GM21360 (cell line): ENCODE measurements at regions not wholly inside any gene's neighbourhood (a gene's known extent, or its start where the extent isn't known, plus 50 kb on each side); places are given as distances from the start of the nearest gene placed in this dataset.
"Not testable (repeated sequence)": the region's sequence is repeated elsewhere in the genome, so short reads cannot be mapped to it uniquely, and the experiment has no call there.

Experiments used
- ATAC-seq: cut with Tn5 transposase; IDR thresholded peaks from one replicate; pipeline ENCODE4 v1.9.1; 2021; ENCODE audit warnings: mild to moderate bottlenecking, moderate library complexity; ENCODE audit not compliant: unreplicated experiment

- ATAC-seq, result no peak
These were observed 169.3 kb upstream of the BET1 start for GRCh38 chr7:94173436-94173835.

GRCh38 chr7:94174375-94174774 is 170.2 kb upstream of the BET1 start:
- no peak for ATAC-seq

DNA sequence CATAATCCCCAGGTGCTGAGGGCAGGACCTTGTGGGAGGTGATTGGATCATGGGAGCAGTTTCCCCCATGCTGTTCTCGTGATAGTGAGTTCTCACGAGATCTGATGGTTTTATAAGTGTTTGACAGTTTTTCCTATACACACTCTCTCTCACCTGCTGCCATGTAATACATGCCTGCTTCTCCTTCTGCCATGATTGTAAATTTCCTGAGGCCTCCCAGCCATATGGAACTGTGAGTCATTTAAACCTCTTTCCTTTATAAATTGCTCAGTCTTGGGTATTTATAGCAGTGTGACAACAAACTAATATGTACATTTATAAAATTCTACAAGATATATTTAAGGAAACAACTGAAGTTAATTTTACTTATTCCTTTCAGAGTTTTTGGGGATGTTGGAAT is 170.8 kb upstream of the BET1 start:
- no peak for ATAC-seq

GRCh38 chr7:94176694-94177200 is 172.6 kb upstream of the BET1 start:
- no peak for ATAC-seq

DNA sequence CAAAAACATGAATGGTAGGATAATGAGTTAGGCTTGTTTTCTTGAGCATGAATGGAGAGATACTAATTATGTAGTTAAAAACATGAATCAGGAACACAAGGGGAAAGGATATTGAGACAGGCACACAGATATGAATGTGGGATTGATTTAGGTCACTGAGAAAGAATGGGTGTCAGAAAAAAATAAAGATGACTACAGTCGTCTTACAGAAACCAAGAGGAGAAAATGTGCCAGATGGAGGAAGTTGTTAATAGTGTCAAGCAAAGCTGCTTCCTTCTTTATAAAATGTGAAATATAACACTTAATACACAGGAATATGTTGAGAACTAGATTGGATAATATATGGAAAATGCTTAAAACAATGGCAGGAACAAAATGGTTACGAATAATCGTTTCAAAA is 173.3 kb upstream of the BET1 start:
- no peak for ATAC-seq

DNA sequence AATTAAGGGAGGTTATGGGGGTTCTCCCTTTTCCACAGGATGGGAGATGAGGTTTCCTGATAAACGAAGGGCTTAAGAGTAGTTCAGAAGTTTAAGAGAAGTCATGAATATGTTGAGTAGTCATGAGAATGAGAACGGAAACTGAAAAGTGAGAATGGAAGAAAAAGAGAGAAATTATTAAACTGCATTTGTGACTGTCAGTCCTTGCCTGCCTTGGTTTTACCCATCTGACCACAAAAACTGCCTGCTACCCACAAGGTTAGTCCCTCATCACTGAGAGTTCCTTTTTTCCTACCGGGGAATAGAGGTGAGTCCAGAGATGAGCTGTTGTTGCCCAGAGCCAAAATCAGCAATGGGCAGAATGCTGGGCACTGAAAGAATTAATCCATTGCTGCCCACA is 174.1 kb upstream of the BET1 start:
- ATAC-seq, result peak; percentile 97

DNA sequence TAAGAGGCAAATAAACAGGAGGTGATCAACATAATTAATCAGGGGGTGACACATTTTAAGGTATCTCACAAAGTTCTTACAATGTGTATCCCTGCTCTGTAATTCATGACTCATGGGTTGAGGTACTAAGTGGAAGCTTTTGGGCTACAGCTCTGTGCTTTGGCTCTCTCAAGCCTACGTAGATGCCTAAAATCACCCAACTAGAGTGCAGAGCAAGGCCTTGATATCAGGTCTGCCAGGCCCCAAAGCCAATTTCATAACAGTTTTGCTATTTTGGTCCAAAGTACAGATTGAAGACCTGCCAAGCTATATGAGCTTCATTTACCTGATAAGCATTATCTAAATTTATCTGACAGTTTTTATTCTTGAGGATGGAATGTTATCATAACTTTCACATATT is 175.3 kb upstream of the BET1 start:
- no peak for ATAC-seq

- no peak for ATAC-seq
These were observed 177.9 kb upstream of the BET1 start for GRCh38 chr7:94182066-94182465.

DNA sequence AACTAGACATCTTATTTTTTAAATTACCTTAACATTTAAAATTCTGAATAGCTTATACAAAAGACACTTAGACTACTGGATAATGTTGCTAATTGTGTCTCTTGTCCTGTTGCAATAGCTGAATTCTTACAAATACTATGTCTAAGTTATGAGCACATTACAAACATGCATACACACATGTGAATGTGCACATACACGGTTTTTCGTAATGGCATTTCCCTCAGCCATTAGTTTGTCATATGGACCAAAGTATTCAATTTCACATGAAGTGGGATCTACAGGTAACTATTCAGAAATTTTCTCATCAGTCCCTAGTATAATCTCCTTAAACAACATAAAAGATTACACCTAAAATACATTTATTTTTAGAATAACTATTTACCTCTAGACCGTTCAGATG is 178.6 kb upstream of the BET1 start:
- no peak for ATAC-seq

DNA sequence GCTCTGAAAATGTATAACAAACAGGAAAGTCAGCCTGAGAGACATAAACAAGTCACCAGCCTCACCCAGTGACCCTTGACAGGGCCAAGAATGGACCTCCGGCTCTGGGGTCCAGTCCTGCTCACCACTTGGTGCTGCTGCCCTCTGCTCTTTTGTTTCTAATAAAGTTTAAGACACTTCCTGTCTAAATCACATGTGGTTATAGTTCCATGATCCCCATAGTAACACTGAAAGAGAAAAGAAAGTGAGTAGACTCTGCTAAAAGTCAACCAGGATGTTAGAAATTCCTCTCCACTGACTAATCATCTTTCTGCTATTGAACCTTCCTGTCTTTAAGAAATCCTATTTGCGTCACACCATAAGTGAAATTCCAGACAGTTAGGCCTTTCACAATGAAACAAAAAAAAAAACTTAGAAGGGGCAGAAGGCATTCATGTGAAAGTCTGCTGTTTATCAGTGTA is 179.2 kb upstream of the BET1 start:
- no peak for ATAC-seq

DNA sequence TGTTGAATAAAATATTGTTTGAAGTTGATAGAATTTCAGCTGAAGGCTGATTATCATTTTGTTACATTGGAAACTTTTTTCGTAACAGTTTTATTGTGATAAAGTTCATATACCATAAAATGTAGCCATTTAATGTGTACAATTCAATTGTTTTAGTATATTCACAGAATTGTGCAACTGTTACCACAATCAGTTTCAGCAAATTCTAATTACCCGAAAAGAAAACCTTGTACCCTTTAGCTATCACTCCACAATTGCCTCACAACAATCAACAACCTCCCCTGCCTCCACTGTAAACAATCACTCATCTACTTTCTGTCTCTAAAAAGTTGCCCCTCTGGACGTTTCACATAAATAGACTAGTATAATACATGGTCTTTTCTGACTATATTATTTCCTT is 179.7 kb upstream of the BET1 start:
- ATAC-seq, result no peak

- no peak for ATAC-seq
These were observed 184.2 kb upstream of the BET1 start for GRCh38 chr7:94188350-94188749.

DNA sequence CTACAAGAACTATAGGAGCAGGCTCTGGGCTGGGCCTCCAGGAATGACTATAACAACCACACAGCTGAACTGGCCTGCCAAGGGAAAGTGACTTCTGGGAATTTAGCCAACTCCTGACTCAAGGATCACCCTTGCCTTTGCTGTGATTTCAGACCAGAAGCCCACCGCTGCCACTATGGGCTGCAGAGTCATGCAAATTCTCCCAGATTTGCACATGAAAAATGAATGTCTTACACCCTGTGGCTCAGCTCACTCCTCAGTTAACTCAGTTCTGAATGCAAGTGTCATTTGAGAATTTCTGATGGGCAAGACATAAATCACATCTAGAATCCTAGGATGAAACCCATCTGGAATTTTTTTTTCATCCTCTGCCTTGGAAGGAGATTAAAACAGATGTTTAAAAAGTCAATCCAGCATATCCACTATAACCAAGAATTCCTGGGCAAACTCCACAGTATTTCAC is 186.5 kb upstream of the BET1 start:
- no peak for ATAC-seq

GRCh38 chr7:94194426-94194825 is 190.3 kb upstream of the BET1 start:
- ATAC-seq, result not testable (repeated sequence)

GRCh38 chr7:94195201-94195600 is 191.0 kb upstream of the BET1 start:
- ATAC-seq, result no peak

DNA sequence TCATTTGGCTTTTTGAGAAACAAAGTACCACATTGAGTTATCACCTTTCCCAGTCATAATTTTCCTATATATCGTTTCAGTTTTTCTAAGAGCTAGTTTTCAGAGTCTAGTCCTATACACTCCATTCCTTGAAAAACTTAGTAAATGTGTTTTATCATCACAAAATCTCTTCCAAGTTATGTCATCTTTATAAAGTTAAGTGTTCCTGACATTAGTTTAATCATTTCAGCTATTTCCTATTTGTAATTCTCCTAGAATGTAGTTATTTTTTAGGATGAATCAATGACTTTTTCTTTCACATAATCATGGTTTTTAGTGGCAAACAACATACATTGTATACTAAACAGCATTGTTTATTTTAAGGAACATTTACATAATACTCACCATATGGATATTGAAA is 191.7 kb upstream of the BET1 start:
- ATAC-seq, result no peak

- no peak for ATAC-seq
These were observed 189.2 kb upstream of the COL1A2 start for GRCh38 chr7:94205529-94205928.

GRCh38 chr7:94206295-94206694 is 188.4 kb upstream of the COL1A2 start:
- ATAC-seq, result no peak

DNA sequence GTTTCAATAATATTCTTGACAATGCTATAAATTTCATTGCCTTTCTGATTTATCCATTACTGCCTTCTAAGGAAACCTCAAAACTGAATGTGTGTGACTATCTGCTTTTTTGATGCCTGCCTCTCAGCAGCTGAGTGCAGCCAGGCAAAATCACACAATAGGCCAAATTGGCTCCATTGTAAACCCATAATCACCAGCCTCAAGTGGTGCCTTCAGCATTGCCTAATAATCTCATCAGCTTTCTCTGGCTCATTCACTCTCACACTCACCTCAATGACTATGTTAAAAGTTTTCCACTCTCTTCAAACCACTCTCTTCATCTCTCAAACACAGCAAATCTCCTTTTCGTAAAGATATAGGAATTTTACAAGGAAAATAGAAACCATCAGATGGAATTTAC is 182.5 kb upstream of the COL1A2 start:
- no peak for ATAC-seq

DNA sequence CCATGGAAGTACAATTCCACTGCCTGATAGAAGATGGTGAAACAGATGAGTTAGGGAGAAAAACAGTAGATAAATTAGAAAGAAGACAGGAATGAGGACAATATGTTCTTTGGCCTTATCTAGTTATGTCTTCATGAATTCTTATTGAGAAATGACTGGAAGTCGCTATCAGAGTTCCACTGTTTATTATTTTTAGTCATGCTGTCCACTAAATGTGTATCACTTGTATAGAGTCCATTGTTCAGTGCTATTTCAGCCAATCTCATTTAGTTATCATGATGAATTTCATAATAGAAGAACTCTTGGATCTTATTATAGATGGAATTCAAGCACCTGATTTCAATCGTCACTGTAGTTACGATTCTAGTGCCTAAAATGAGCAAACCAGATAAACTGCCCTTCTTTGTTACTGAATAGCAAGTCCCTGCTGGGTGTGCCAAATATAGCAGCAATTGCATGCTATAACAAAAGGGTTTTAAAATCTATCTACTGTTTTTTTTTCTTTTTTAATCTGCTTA is 177.7 kb upstream of the COL1A2 start:
- ATAC-seq, result no peak

DNA sequence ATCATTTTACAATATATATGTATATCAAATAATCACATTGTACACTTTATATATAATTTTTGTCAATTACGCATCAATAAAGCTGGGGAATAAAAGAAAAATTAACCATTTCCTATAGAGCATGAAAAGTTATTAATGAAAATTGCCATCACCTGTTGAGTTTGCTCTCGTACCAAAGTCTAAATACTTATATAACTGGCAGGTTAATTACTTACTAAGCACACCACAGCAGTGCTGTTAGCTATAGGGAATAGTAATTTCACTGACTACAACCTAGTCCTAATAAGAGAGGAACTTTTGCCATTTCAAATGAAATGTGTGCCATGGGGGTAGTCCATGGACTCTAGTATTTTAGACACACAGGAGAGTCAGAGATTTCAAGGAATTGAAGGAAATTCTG is 176.9 kb upstream of the COL1A2 start:
- no peak for ATAC-seq

DNA sequence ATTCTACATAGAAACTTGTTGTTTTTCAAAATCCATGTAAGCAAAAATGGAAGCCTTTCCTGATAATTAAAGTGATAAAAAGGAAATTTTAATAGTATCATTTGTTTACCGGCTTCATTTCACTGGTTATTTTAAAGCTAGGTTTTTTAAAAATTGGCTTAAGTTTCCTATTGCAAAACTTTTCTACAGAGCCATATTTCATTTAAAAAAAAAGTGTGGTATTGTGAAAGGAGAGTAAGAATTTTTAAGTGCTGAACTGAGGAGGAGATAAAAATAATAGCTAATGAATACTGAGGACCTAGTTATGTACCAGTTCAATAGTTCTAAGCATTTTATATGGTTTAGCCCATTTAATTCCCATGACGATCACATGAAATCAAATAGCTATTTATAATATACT is 172.2 kb upstream of the COL1A2 start:
- ATAC-seq, result no peak

DNA sequence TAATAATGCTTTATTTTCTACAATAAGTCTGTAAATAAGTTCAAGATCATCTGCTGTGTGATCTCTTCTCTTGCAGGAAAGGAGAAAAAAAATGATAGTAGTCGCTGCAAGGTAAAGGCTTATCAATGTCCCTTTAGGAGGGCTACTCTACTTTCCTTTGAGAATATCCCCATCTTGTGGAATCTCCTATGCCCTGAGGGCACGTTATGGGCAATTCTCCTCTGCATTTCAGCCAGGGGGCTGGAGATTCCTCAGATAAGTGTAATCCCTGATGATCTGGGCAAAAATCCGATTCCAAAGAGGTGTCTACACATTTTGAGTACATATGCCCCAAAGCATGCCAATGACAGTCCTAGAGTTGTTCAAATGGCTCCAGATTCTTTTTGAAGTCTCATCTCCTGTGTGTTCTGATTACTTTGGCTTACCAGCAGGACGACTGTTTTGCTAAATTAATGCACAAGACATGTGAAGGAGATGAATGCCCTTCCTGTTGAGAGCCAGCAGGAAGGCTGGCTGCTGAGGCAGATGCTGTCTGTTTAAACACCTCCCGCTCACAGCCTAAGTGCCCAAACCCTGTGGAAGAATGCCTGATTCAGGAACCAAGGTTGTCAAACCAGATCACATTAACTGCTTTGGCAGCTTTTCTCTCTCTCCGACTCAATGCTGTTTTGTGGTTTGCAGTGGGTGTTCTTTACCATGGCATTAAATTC is 171.2 kb upstream of the COL1A2 start:
- no peak for ATAC-seq
